Subcutaneous abdominal adipose tissue (tissue), 5 donors: ENCODE measurements at regions not wholly inside any gene's neighbourhood (a gene's known extent, or its start where the extent isn't known, plus 50 kb on each side); places are given as distances from the start of the nearest gene placed in this dataset.

Source experiments
- H3K27ac ChIP-seq: one replicate; pipeline ENCODE4 v1.7.0; 2013; ENCODE audit warnings: low read depth, mild to moderate bottlenecking, inconsistent platforms, low read length, moderate library complexity
- H3K27me3 ChIP-seq, 5 donors: one replicate each; pipeline ENCODE4 v1.7.0; 2013; ENCODE audit warnings: low read length in 5 of 5, inconsistent platforms in 1 of 5; ENCODE audit not compliant: control insufficient read depth in 5 of 5, insufficient read depth in 4 of 5
- H3K36me3 ChIP-seq, 5 donors: one replicate each; pipeline ENCODE4 v1.7.0; 2013; ENCODE audit warnings: low read length in 5 of 5; ENCODE audit not compliant: control insufficient read depth in 5 of 5, insufficient read depth in 5 of 5
- H3K4me1 ChIP-seq, 5 donors: one replicate each; pipeline ENCODE4 v1.7.0; 2013; ENCODE audit warnings: low read length in 5 of 5, mild to moderate bottlenecking in 3 of 5, moderate library complexity in 1 of 5; ENCODE audit not compliant: control insufficient read depth in 5 of 5, insufficient read depth in 5 of 5
- H3K4me3 ChIP-seq, 5 donors: one replicate each; pipeline ENCODE4 v1.7.0; 2013; ENCODE audit warnings: low read length in 5 of 5, low read depth in 1 of 5
- H3K9ac ChIP-seq, 5 donors: one replicate each; pipeline ENCODE4 v1.7.0; 2013; ENCODE audit warnings: low read length in 5 of 5, mild to moderate bottlenecking in 4 of 5, moderate library complexity in 3 of 5
- H3K9me3 ChIP-seq, 5 donors: one replicate each; pipeline ENCODE4 v1.7.0; 2013; ENCODE audit warnings: low read length in 5 of 5; ENCODE audit not compliant: control insufficient read depth in 5 of 5
- donor health status: healthy.
- donor health status: healthy.
- donor health status: healthy.
- donor health status: healthy.
- donor health status: healthy.

DNA sequence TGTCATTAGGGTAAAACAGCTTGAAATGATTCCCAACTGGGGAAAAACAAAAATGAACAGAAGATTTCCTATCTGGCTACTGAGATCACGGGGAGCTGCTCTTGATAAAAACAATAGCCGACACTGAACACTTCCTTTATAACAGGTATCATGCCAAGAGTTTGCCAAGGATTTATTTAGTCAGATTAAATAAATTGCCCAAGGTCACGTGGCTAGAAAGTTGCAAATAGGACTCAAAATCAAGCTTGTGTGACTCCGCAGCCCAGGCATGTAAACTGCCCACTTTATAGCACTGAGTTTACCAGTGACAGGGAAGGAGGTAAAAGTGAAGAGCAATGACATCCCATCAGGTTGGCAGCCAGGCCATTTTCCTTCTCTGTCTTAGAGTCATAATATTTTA lies 120.7 kb upstream of the ZNF618 start:
- H3K4me3 ChIP-seq: no peak overlapping the region
- H3K27me3 ChIP-seq: peaks cover 5 to 15% (median 14%) of the 10 kb centered on the region in 5 donors
- peaks cover 0 to 5% (median 0%) of the 10 kb centered on the region in 5 donors for H3K4me1 ChIP-seq
- no peak overlapping the region for H3K9ac ChIP-seq
- no peaks in the 10 kb centered on the region for H3K36me3 ChIP-seq
- peaks cover 3 to 17% (median 8%) of the 10 kb centered on the region in 5 donors for H3K9me3 ChIP-seq
- no peak overlapping the region for H3K27ac ChIP-seq

GRCh38 chr9:113756476-113757192 lies 119.5 kb upstream of the ZNF618 start:
- Histone ChIP-seq H3K36me3 (no peaks in the 10 kb centered on the region), H3K4me1 (peaks cover 0 to 5% (median 0%) of the 10 kb centered on the region in 5 donors), H3K9ac (no peak overlapping the region), H3K4me3 (no peak overlapping the region), H3K27ac (no peak overlapping the region), H3K9me3 (peaks cover 5 to 20% (median 8%) of the 10 kb centered on the region in 5 donors), H3K27me3 (peaks cover 5 to 15% (median 14%) of the 10 kb centered on the region in 5 donors)

DNA sequence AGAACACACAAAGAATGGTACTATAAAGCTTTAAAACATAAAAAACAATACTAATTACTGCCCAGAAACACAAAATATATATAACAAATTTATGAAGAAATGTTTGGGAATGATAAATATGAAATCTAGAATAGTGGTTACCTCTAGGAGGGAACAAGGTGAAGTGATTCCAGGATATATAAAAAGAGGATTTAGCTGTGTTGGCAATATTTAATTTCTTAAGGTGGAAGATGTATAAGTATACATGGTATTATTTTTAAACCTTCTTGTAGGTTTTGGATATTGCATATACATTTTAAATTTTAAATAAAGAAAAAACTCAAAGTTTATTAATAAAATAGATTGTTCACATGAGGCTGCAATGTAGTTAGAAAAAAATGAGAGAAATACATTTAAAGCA lies 112.7 kb upstream of the ZNF618 start:
- H3K4me3 ChIP-seq: no peak overlapping the region
- no peaks in the 10 kb centered on the region for H3K4me1 ChIP-seq
- H3K9me3 ChIP-seq: peaks cover 5 to 17% (median 8%) of the 10 kb centered on the region in 5 donors
- no peaks in the 10 kb centered on the region for H3K36me3 ChIP-seq
- H3K9ac ChIP-seq: no peak overlapping the region
- peaks cover 0 to 7% (median 0%) of the 10 kb centered on the region in 5 donors for H3K27me3 ChIP-seq
- H3K27ac ChIP-seq: no peak overlapping the region

- no peaks in the 10 kb centered on the region for H3K36me3 ChIP-seq
- peaks cover 0 to 7% (median 0%) of the 10 kb centered on the region in 5 donors for H3K27me3 ChIP-seq
- H3K9ac ChIP-seq: no peak overlapping the region
- H3K27ac ChIP-seq: no peak overlapping the region
- peaks cover 0 to 9% (median 1%) of the 10 kb centered on the region in 5 donors for H3K9me3 ChIP-seq
- no peaks in the 10 kb centered on the region for H3K4me1 ChIP-seq
- no peak overlapping the region for H3K4me3 ChIP-seq
Observed at GRCh38 chr9:113764572-113764971, 111.5 kb upstream of the ZNF618 start.

- no peak overlapping the region for H3K4me3 ChIP-seq
- H3K9me3 ChIP-seq: no peaks in the 10 kb centered on the region
- no peak overlapping the region for H3K9ac ChIP-seq
- peaks cover 5 to 27% (median 10%) of the 10 kb centered on the region in 5 donors for H3K4me1 ChIP-seq
- no peak overlapping the region for H3K27ac ChIP-seq
- H3K36me3 ChIP-seq: no peaks in the 10 kb centered on the region
- H3K27me3 ChIP-seq: peaks cover 0 to 4% (median 0%) of the 10 kb centered on the region in 5 donors
Observed at GRCh38 chr9:113769412-113769811, 106.7 kb upstream of the ZNF618 start.

DNA sequence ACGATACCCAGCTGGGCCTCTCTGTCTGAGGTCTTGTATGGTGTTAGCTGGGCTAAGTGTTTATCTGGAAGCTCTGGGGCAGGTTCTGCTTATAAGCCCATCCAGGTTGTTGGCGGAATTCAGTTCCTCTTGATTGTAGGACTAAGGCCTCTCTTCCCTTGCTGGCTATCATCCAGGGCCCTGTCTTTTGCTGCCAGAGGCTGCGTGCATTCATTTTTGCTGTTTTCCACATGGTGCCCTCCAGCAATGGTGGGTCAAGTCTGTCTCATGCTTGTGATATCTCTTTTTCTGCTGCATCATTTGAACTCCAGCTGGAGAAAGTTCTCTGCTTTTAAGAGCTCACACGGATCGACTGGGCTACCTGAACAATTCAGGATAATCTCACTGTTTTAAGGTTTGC lies 105.7 kb upstream of the ZNF618 start:
- H3K27ac ChIP-seq: no peak overlapping the region
- H3K36me3 ChIP-seq: no peaks in the 10 kb centered on the region
- H3K27me3 ChIP-seq: peaks cover 0 to 4% (median 0%) of the 10 kb centered on the region in 5 donors
- H3K4me3 ChIP-seq: no peak overlapping the region
- peaks cover 5 to 27% (median 10%) of the 10 kb centered on the region in 5 donors for H3K4me1 ChIP-seq
- H3K9ac ChIP-seq: no peak overlapping the region
- H3K9me3 ChIP-seq: peaks cover 0 to 8% (median 4%) of the 10 kb centered on the region in 5 donors

DNA sequence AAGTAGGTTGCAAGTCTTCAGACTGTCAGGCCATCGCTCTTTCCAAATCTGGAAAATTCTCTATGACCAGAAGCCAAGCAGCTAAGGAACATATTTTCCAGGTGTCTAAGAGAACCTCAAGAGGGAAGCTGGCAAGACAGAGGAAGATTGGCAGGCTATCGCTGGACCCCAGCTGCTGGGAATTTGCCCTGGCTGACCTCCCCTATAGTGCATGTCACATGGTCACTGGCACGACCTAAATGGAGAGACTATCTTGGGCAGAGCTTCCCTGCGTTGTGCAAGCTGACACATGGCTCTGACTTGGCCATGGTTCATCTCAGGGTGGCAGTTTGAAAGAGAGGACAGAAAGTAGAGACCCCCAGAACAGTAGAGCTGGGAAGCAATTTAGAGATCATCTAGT lies 104.9 kb upstream of the ZNF618 start:
- Histone ChIP-seq H3K9me3 (peaks cover 0 to 8% (median 6%) of the 10 kb centered on the region in 5 donors), H3K27me3 (peaks cover 0 to 4% (median 0%) of the 10 kb centered on the region in 5 donors), H3K4me3 (no peak overlapping the region), H3K4me1 (peaks cover 5 to 27% (median 10%) of the 10 kb centered on the region in 5 donors), H3K27ac (no peak overlapping the region), H3K9ac (no peak overlapping the region), H3K36me3 (no peaks in the 10 kb centered on the region)

- no peaks in the 10 kb centered on the region for H3K36me3 ChIP-seq
- H3K27me3 ChIP-seq: peaks cover 0 to 4% (median 0%) of the 10 kb centered on the region in 5 donors
- H3K9ac ChIP-seq: no peak overlapping the region
- peaks cover 5 to 27% (median 10%) of the 10 kb centered on the region in 5 donors for H3K4me1 ChIP-seq
- H3K9me3 ChIP-seq: peaks cover 0 to 8% (median 6%) of the 10 kb centered on the region in 5 donors
- no peak overlapping the region for H3K4me3 ChIP-seq
- no peak overlapping the region for H3K27ac ChIP-seq
Observed at GRCh38 chr9:113772121-113772810, 103.8 kb upstream of the ZNF618 start.

GRCh38 chr9:113774963-113775362 lies 101.1 kb upstream of the ZNF618 start:
- H3K4me3 ChIP-seq: no peak overlapping the region
- peaks cover 5 to 27% (median 10%) of the 10 kb centered on the region in 5 donors for H3K4me1 ChIP-seq
- H3K36me3 ChIP-seq: no peaks in the 10 kb centered on the region
- peaks cover 0 to 10% (median 6%) of the 10 kb centered on the region in 5 donors for H3K9me3 ChIP-seq
- H3K27me3 ChIP-seq: peaks cover 0 to 3% (median 0%) of the 10 kb centered on the region in 5 donors
- no peak overlapping the region for H3K9ac ChIP-seq
- no peak overlapping the region for H3K27ac ChIP-seq

DNA sequence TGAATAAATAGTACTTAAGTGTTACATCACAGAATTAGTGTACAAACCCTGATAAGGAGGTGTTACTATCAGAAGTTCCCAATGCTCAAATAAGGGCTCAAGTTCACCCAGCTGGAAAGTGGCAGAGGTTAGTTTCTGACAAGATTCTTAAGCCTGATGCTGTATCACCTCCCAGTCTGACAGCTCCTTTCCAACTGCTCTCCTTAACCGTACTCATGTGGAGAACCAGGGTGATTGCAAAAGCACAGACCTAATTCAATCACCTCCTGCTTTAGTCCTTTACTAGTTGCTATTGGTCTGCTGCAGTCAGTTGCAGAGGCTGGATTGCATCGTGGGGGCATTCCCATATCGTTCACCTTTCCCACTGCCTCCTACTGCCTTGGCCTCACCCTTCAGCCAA lies 100.4 kb upstream of the ZNF618 start:
- H3K9me3 ChIP-seq: peaks cover 0 to 10% (median 6%) of the 10 kb centered on the region in 5 donors
- no peaks in the 10 kb centered on the region for H3K36me3 ChIP-seq
- no peak overlapping the region for H3K9ac ChIP-seq
- no peak overlapping the region for H3K27ac ChIP-seq
- H3K4me1 ChIP-seq: peaks cover 5 to 22% (median 7%) of the 10 kb centered on the region in 5 donors
- no peak overlapping the region for H3K4me3 ChIP-seq
- H3K27me3 ChIP-seq: peaks cover 0 to 3% (median 0%) of the 10 kb centered on the region in 5 donors
